Hindlimb muscle (tissue), 1 donor: ENCODE measurements at regions not wholly inside any gene's neighbourhood (a gene's known extent, or its start where the extent isn't known, plus 50 kb on each side); places are given as distances from the start of the nearest gene placed in this dataset.
"Not testable (repeated sequence)": the region's sequence is repeated elsewhere in the genome, so short reads cannot be mapped to it uniquely, and the experiment has no call there.

Experiments
- DNase-seq: peaks from one replicate; pipeline ENCODE4 v3.0.0-alpha.2; 2013

DNA sequence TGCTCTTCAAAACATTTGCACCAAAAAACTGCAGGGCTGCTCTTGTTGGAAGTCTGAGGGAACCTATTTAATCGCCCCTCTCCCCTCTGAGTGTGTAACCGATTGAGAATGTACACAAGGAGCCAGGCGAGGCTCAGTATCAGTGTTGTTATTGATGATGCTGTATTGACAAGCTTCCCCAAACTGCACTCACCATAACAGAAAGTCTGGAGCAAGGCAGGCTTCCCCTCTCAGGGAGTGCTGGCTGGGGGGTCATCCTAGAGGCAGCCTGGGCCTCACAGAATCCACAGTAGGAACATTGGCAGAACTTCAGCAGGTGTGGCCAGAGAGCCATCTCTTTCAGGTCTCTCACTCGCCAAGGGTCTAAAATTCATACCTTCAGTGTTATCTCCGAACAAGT is 58.1 kb upstream of the TUNAR start:
- no peak for DNase-seq

DNA sequence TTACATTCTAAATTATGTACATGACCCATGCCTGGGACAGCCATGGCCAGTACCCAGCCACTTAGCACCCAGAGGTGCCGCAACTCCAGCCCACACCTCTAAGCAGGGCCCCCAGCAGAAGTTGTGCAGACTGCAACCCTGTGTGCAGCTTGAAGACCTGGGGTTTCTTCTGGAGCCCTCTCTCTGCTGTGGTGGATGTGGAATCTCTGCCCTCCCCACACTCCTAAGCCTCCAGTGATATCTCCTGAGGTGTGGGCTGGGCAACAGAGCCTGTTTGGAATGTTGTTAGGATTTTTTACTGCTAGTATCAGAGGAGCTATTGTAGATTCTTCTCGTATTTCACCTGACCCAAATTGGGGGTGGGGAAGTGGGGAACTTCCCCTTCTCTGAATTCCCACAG is 59.4 kb upstream of the TUNAR start:
- DNase-seq, result no peak

DNA sequence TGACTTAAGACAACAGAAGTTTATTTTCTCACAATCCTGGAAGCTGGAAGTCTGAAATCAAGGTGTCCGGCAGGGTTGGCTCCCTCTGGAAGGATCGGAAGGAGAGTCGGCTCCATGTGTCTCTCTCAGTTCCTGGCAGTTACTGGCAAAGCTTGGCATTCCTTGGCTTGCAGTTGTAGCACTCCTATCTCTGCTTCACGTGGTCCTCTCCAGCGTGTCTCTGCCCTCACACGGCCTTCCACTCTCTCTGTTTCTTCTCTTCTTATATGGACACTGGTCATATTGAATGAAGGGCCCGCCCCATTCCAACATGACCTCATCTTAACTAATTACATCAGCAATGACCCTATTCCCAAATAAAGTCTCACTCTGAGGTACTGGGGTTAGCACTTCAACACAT is 60.1 kb upstream of the TUNAR start:
- no peak for DNase-seq

DNA sequence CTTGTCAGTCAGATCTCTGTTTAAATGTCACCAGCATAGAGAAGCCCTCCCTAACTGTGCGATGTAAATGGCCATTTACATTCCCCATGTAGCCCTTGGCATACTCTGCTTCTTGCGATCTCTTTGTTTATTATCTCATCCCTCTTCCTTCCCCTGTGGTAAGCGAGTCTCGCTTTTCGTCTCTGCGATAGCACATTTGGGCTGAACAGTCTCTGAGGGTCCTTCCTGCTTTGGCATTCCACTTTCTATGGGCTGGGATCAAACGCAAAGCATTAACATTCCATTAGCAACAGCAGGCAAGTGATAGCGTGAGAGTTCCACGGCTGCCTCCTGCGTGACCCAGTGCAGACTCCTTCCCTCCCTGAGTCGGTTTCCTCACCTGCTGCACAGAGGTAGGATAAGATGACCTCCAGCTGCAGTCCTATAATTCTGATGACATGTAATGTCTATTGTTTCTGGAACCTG is 61.4 kb upstream of the TUNAR start:
- no peak for DNase-seq

DNA sequence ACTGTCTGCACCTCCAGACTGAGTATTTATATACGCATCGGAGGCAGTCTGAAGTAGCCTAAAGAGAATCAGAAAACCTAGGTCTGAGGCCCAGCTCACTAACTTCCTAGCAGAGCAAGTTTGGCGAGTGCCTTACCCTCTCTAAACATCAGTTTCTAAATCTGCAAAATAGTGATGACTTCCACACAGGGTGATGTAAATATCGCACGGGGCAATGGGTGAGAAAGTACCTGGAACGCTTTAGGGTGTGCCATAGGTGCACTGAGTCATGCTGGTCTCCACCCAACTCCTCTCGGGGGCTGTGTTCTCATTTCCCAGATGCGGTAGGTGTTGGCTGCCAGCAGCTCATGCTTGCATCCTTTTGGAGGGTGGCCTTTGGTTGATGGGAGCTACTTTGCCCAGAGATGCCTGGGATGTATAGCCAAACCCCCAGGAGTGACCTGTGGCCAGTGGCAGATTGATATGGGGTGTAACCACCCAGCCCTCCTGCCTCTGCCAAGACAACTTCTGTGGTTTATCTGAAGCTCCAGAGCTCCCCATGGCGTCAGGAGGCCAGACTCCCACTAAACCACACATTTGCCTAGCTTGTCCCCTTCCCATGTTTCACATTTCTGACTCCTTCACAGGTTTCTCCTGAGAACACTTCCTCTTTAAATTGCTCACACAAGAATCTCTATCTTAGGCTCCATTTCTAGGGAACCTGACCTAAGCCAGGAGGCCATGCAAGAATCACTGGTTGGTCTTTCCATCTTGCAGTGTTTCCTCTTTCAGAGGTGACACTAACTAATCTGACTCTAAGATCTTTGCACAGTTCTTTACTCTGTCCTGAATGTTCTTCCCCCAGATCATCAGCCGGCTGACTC is 62.0 kb upstream of the TUNAR start:
- DNase-seq, result no peak

DNA sequence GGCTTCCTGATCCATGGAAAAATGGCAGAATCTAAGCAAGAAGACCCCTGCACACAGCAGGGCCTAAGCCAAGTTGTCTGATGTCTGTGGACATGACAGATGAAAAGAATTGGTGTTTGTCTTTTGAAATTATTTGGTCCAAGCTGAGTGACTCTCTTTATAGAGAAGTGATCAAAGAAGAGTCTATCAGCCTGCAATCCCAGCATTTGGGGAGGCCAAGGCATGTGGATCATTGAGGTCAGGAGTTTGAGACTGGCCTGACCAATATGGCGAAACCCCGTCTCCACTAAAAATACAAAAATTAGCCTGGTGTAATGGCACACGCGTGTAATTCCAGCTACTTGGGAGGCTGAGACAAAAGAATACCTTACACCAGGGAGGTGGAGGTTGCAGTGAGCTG is 64.8 kb upstream of the TUNAR start:
- no peak for DNase-seq

DNA sequence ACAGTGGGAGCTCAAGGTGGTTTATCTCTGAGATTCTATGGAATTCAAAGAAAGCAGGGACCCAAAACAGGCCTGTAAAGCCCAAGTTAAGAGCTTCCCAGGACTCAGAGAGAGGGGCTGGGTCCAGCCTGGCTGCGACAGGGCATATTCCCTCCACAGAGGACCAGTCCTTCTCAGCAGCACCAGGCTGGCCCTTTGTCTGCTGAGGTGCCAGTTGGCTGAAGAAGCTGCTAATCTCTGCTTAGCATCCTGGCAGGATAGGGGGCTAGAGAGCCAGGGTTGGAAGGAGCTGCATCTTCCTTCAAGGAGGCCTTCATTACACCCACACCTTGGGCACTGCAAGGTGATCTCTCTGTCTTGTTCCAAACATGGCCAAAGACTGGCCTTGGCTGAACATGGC is 68.3 kb upstream of the TUNAR start:
- DNase-seq, result no peak

DNA sequence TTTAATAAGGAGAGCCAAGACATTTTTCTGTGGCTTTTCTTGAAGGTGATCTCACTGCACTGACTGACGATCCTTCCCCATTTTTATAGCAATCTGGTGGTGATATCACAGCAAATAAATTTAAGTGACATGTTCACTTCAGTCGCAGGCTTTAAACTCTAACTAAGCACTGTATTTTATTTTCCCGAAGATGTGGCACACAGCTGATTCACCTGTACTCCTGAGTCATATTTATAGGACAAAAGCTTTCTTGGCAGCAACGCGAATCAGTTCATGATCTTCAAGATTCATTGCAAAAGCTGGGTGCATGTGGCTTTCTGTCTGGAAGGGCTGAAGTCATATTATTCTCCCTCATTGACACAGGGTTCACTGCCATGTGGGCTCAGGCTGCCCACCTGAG is 79.8 kb upstream of the TUNAR start:
- DNase-seq, result no peak

DNA sequence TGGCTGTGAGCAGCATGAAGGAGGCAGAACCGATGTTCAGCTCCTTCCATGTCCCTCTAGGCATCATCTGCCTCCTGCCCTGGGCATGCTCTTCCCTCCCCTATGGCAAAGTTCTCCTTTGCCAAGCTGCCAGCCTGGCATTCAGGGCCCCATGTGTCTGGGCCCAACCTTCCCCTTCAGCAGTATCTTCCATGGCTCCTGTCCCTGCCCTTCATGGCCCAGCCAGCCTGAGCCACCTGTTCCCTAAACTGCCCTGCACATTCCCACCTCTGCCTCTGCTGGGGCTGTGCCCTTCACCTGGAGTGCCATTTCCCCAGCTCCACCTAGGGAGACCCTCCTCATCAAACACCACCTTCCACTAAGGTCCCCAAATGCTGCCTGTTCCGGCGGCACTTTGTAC is 74.0 kb upstream of the TCL1A start:
- DNase-seq, result no peak

DNA sequence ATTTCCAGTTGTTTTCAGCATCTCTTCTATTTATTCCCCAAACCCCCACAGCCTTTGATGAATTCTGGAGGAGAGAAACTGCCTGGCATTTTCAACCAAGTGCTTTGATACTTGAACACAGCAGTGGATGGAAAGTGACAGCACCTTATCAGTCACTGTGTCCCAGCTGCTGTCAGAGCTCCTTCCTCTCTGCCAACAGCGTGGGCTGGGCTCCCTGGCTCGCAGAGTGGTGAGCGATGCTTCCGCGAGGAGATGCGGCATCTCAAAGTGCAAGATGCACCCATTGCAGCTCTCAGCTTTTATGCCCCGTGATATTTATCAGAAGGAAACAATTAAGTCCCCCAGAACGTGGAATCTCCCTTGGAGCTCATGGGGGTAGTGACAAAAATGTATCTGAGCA is 72.6 kb upstream of the TCL1A start:
- no peak for DNase-seq

DNA sequence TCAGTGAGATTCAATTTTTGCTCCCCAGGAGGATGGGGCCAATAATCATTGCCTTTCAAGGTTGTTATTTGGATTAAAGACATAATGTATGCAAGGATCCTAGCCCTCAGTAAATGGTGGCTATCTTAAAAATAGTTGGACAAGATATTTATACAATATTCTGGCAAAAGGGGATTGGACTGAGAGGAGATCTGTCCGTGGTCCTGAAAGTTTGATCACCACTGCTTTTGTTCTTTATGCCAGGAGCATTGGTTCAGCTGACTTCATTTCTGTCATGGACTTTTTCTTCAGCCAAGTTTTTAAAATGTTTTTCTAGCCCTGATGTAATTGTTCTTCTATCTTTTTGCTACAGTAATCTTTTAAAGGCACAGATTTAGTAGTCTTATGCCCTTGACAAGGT is 70.2 kb upstream of the TCL1A start:
- DNase-seq, result peak; percentile 42

DNA sequence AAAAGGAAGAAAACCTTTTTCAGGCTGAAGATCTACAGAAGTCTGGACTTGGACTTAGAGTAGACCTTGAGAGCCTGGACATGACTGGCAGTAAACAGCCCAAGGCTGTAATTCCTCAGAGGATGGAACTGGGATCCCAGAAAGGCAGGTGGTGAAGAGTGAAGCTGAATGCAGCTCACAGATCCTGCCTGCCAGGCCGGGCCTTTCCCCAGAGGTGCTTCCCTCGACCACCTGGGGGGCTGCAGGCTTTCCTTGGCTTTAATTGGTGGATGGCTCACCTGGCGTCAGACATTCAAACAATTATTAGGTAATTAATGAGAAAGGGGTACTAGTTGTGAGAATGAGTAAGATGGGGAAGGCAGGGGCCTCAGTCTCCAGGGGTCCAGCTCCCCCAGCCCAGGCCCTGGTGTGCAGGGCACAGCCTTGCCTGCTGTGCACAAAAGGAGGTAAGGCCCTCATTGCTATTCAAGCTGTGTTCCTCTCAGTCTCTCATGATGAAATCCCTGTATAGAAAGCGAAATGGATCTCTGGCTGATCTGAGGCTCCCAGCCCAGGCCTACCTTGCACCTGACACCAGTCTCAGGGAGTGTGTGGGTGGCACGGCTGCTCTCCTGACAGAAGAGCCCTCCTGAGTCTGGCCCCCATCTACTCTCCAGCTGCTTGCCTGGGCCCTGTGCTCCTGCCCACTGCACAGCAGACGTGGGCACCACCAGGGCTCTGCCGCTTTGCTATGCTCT is 63.0 kb upstream of the TCL1A start:
- no peak for DNase-seq

DNA sequence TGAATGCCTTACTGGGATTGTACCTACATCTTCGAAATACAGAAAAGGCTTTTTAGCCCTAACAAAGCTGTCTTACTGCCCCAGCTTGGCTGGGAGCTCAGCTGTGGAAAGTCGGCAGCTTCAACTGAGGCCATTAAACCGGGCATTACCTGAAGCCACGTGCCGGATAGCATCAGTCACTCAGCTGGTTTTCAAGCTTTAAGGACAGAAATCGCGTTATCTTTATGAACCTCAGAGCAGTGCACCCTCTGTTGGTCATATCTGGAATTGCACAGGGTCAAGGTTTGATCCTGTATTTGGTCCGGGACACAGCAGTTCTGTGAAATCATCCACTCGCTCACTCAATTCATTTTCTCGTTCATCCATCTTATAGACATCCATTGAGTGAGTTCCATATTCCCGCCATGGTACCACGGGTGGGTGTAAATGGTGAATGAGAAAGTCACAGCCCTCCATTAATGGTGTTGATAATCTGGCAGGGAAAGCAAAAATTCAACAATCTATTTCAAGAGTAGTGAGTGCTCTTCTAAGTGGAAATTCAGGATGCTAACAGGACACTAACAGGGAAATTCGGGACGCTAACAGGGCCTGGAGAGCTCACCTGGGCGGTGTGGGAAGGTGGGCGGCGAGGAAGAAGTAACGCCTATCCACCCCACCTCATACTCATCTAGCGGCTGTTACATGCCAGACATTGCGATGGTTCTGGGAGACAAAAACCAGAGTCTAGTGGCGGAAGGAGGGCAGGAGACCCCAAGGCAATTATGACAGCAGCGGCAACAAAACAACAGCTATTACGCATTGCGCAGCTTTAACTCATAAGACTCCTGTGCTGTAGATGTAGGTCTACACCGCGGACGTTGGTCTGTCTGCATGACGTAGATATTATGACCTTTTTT is 60.6 kb upstream of the TCL1A start:
- DNase-seq, result peak; percentile 19

DNA sequence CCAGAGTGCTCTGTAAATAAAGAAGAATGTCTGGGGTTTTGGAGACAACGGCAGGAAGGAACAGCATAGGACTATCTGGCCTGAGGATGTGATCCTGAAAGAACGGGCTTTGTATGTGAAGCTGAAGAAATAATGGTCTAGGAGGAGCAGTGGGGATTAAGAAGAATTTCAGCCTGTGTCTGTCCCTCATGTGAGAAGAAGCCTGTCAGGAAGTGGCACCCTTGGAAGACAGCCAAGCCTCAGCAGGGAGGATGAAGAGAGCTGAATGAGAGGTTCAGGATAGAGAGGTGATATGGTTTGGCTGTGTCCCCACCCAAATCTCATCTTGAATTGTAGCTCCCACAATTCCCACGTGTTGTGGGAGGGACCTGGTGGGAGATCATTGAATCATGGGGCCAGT is 56.9 kb upstream of the TCL1A start:
- DNase-seq, result no peak

DNA sequence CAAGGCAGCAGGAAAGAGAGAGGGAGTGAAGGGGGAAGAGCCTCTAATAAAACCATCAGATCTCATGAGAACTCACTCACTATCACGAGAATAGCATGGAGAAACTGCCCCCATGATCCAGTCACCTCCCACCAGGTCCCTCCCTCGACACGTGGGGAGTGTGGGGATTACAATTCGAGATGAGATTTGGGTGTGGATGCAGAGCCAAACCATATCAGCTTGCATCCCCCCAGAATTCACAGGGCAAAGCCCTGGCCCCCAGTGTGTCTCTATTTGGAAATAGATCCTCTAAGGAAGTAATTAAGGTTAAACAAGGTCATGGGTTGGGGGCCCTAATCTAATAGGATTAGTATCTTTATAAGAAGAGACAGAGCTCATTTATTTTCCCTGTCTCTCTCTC is 56.1 kb upstream of the TCL1A start:
- DNase-seq, result no peak

DNA sequence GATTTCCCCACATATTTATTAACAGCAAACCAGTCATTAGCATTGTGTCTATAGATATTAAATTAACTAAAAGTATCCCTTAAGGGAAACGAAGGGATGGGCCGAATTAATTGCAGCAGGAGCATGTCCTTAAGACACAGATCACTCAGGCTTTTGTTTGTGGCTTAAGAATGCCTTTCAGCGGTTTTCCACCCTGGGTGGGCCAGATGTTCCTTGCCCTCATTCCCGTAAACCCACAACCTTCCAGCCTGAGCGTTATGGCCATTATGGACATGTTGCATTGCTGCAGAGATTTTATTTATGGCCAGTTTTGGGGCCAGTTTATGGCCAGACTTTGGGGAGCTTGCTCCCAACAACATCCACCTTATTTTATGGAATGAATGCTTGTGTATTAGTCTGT is 55.5 kb upstream of the TCL1A start:
- not testable (repeated sequence) for DNase-seq

DNA sequence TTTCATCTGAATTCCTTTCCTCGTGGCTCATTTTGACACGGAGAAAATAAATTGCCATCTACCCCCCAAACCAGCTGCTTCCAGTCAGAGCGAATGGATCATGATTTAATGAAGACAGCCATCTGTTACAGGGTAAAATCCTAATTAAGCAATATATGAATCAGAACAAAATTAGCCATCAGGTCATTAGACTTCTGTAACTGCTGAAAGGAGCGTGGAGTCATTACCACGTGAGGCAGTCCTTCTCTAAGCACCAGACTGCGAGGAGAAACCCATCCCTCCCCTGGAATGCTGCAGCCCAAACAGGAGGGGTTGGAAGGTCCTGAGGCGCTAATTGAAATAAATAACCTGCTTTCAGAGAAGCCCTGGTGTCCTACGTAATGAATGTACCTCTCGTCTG is 51.1 kb upstream of the TCL1A start:
- no peak for DNase-seq

DNA sequence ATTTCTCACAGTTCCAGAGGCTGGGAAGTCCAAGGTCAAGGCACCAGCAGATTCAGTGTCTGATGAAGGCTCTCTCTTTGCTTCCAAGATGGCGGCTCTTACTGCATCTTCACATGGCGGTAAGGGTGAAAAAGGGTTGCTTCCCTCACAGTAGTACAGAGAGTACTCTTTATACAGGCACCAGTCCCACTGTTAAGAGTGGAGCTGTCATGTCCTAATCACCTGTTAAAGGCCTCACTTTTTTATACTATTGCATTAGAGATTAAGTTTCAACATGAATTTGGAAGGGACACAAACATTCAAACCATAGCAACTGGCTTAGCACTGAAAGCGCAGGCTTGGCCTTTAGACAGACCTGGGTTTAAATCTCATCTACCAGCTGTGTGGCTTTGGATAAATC is 50.0 kb upstream of the TCL1A start:
- DNase-seq, result no peak
